ENCODE measurements at regions not wholly inside any gene's neighbourhood (a gene's known extent, or its start where the extent isn't known, plus 50 kb on each side); places are given as distances from the start of the nearest gene placed in this dataset.
"Not testable (repeated sequence)": the region's sequence is repeated elsewhere in the genome, so short reads cannot be mapped to it uniquely, and the experiment has no call there.

DNA sequence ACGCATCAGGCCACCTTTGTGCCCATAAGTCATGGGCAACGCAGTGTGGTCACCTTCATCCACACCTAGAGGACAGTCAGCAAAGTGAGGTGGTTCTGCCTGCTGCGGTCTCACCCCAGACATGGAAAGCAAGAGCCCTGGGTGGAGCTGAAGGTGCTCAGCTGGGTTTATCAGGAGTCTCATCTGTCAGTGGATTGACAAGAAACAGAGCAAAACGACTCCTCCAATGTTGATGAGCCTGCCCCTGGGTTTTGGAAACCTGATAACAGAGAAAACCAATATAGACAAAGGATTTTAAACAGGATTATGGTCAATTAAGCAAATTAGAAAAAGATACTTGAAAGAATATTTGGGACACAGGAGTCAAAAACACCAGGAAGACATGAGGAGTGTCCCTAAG is 229.3 kb upstream of the PRSS58 start:
- no peak for DNase-seq
- Histone ChIP-seq H3K36me3 (no peaks in the 10 kb centered on the region), H3K27ac (no peak overlapping the region), H3K9me3 (replicated peaks) (no peaks in the 10 kb centered on the region), H3K27me3 (0 out of 2 replicates have a peak, but pooled peaks cover 4% of the 10 kb centered on the region), H3K4me3 (no peak overlapping the region), H3K4me1 (no peaks in the 10 kb centered on the region)

DNA sequence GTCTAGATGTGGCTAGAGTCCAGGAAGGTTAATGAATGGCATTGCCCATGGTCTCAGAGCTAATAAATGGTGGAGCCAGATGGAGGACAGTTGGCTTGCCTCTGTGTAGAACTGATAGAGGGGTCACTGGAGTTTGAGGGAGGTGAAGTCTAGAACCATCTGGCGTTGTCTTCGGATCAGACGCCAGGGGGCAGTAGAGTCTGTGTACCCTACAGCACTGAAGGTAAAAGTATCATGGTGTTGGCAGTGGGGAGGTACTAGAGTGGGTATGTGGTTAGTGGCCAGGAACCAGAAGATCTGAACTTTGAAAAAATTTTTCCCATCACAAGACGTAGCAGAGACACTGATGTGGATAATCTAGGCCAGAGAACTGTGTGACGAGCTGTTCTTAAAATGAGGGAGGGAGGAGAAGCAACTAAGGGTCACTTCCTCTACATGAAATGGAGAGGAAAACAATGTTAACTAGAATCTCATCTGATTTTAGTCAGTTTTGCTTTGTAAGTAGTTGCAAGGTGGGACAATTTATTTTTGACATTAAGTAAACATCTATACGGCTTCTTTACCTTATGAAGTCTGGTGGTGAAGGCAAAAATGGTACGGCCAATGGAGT is 227.9 kb upstream of the PRSS58 start:
- no peaks in the 10 kb centered on the region for H3K36me3 ChIP-seq
- DNase-seq: peak in 1 of 2 experiments; percentile 29
- no peak overlapping the region for H3K27ac ChIP-seq
- H3K4me1 ChIP-seq: no peaks in the 10 kb centered on the region
- H3K27me3 ChIP-seq: no peaks in the 10 kb centered on the region
- no peaks in the 10 kb centered on the region for H3K9me3 ChIP-seq (replicated peaks)
- no peak overlapping the region for H3K4me3 ChIP-seq

DNA sequence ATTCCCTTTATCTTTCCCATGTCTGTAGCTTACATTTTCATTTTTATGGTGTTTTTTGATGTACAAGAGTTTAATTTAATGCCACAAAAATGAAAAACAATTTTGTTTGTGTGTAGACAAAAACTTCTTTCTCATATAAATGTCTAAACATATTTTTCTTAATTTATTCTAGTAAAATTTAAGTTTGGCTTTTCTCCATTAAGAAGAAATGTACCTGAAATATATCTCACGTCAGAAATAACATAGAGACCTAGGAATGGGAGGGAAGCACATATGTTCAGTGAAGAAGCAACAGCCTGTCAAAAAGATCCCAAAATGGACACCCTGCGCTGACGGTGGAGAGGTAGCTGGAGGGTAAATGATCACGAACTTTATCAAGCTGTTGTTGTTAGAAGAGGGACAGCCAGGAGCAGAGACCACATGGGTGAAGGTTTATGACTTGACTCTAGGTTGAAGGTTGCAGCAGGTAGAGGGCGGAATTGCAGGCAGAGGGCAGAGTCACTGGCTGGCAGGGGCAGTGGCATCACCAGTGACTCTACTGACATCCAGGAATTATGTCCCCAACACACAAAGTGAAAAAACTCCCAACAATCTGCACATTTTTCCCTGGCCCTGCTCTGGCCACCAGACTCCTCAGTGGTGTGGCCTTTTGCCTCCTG is 225.9 kb upstream of the PRSS58 start:
- DNase-seq: no peak
- H3K27me3 ChIP-seq: 0 out of 2 replicates have a peak, but pooled peaks cover 3% of the 10 kb centered on the region
- H3K27ac ChIP-seq: no peak overlapping the region
- H3K4me1 ChIP-seq: no peaks in the 10 kb centered on the region
- H3K9me3 ChIP-seq (replicated peaks): no peaks in the 10 kb centered on the region
- no peaks in the 10 kb centered on the region for H3K36me3 ChIP-seq
- no peak overlapping the region for H3K4me3 ChIP-seq

DNA sequence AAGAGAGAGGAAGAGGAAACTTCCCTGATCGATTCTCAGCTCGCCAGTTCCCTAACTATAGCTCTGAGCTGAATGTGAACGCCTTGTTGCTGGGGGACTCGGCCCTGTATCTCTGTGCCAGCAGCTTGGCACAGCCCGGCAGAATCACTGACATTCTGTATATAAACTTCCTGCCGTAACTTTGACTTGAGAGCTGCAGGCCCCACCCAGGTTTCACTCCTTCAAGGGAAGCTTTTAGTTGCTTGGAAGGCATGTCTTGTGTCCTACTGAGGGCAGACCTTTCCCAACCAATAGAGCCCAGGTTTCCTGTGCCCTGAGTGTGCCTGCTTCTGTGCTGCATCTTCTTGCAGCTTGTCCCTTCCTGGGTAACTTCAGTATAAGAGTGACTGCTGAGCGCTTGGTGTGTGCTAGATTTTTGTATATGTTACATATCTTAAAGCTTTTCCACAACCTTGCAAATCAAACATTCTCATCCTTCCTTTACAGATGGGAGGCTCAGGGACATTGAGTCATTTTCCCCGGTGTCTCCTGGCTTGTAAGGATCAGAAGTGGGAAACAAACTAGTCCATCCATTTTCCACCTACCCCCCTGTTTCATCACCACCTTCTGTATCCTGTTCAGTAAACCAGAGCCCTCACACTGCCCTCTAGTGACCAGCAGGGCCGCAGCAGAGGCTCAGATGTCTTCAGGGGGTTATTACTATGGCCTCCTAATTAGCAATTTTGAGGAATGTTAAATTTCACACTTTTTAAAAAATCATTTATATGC is 225.2 kb upstream of the PRSS58 start:
- Histone ChIP-seq H3K4me1 (no peaks in the 10 kb centered on the region), H3K9me3 (replicated peaks) (no peaks in the 10 kb centered on the region), H3K36me3 (no peaks in the 10 kb centered on the region), H3K27ac (no peak overlapping the region), H3K4me3 (no peak overlapping the region), H3K27me3 (0 out of 2 replicates have a peak, but pooled peaks cover 3% of the 10 kb centered on the region)
- peak; percentile 37 to 67 for DNase-seq

DNA sequence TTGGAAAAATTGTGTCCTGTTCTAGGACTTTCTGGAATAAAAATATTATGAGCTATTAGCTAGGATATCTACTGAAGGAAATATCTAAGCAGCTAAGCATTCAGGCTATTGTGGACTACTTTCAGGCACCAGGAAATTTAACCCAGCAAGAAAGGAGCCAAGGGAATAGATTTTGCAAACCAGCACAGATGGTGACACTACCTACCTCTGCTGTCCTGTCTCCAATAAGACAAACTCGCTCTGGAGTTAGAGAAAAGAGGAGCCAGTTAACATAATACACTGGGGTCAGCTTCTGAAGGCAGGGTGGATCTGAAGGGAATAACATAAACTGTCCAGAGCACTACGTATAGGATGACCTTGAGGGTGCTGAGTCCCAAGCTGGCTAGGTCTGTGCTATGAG is 223.7 kb upstream of the PRSS58 start:
- no peak overlapping the region for H3K4me3 ChIP-seq
- H3K27ac ChIP-seq: no peak overlapping the region
- no peaks in the 10 kb centered on the region for H3K4me1 ChIP-seq
- 0 out of 2 replicates have a peak, but pooled peaks cover 3% of the 10 kb centered on the region for H3K27me3 ChIP-seq
- DNase-seq: no peak
- H3K9me3 ChIP-seq (replicated peaks): no peaks in the 10 kb centered on the region
- H3K36me3 ChIP-seq: no peaks in the 10 kb centered on the region

DNA sequence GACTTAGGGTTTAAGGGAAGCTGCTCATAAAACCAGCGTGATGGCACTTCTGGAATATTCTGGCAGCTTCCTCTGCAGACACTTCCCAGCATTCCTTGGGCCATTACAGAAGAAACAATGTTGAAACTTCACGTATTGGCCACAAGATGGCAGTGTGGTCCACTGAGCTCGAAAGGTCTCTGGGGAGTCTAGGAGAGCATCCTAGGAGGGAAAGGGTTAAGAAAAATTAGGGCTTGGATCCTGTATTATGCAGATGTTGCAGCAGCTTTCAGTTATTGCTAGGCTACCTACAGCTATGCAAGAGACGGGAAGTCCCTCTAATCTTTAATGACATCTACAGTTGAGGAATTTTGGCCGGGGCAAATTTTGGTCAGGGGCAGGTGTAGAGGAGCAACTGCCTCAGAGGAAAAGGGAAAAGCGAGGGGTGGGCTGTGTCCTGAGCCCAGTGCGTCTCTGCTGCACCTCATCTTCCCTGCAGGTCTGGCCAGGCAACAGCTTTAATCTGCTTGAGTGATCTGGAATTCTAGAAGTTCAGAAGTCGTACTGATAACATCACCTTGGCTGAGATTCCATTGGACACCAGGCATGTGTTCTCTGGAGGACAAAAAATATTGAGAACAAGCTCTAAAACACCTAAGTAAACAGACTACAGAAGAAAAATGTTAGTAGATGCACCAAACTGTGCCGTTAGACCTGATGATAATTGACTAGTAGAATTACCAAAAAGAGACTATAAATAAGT is 220.8 kb upstream of the PRSS58 start:
- DNase-seq: peak in 1 of 2 experiments; percentile 77
- Histone ChIP-seq H3K9me3 (replicated peaks) (no peaks in the 10 kb centered on the region), H3K4me3 (no peak overlapping the region), H3K4me1 (no peaks in the 10 kb centered on the region), H3K36me3 (no peaks in the 10 kb centered on the region), H3K27ac (no peak overlapping the region), H3K27me3 (0 out of 2 replicates have a peak, but pooled peaks cover 3% of the 10 kb centered on the region)

DNA sequence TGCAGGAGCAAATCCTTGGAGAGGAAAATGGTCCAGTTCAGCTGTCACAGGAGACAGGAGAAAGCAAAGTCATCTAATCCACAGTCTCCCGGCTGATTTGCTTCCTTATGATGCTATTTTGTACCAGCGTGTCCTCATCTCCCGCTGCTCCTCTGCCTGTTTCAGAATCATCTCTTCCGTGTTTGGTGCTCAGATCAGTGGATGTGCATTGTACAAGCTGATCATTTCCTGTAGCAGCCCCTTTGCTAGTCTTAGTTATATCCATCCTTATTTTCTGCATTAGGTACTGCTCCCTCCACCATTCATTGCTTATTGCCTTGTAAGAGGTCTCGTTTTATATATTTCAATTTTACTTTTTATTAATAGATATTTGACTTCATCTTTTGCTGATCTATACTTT is 219.9 kb upstream of the PRSS58 start:
- H3K4me1 ChIP-seq; H3K9me3 ChIP-seq (replicated peaks); H3K36me3 ChIP-seq; H3K27me3 ChIP-seq; H3K4me3 ChIP-seq; H3K27ac ChIP-seq; DNase-seq: not testable (repeated sequence)

DNA sequence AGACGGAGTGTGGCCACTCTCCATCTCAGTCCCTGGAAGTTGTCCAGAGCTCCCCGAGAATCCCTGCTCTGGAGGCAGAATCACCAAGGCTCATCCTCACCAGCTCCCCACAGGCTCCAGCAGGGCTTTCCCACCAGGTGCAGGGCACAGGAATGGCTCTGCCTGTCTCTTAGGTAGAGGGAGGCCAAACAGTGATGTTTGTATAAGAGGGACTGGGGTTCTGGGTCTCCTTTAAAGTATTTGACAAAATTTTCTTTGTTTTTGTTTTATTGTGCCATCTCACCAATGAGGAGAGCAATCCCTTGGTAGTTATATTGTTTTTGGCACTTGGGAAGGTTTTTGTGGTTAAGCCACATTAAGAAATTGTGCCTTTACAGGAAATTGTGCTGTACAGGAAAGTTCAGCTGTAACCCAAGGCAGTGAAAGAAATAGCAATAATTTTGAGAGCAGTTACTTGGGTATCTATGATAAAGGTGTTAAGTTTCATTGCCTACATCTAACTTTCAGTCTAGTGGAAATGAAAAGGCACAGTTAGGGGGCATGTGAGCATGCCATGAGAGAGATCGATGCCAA is 219.3 kb upstream of the PRSS58 start:
- Histone ChIP-seq H3K27ac (no peak overlapping the region), H3K9me3 (replicated peaks) (no peaks in the 10 kb centered on the region), H3K36me3 (no peaks in the 10 kb centered on the region), H3K4me1 (no peaks in the 10 kb centered on the region), H3K27me3 (0 out of 2 replicates have a peak, but pooled peaks cover 3% of the 10 kb centered on the region), H3K4me3 (no peak overlapping the region)
- DNase-seq: no peak

DNA sequence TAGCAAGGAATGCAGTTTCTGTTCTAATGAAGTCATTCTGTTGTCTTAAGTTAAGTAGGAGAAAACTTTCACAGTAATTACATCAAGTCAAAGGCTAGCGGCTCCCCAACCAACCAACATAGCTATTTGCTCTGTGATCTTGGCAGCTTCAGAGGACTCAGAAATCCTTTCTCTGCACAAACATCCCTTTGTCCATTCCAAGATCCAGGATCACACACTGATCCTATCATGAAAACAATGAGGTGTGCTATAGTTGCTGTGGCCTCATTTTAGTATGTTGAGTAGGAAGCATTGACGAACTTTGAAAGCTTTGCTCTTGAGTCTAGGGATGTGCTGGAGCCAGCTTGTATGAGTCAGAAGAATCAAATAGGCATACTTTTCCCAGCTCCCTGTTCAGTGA is 218.2 kb upstream of the PRSS58 start:
- Histone ChIP-seq H3K36me3 (no peaks in the 10 kb centered on the region), H3K4me1 (no peaks in the 10 kb centered on the region), H3K4me3 (no peak overlapping the region), H3K27me3 (0 out of 2 replicates have a peak, but pooled peaks cover 3% of the 10 kb centered on the region), H3K9me3 (replicated peaks) (no peaks in the 10 kb centered on the region), H3K27ac (no peak overlapping the region)
- DNase-seq: no peak

DNA sequence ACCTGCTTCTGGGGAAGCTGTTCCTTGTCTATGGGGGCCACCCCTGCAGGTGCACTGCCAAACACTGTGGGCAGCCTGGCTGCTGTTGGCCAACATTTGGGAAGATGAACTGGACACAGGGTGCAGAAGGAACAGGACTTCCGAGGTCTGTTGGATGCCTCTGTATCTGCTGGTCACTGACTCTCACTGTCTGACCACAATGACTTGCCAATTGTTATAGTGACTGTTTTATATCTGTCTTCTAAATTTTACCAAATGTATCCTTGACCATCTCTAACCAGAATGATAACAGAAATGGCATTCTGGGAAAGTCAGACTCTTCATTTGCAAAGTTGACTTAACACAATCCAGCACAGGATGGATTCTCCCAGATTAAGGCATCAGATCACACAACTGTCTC is 214.0 kb upstream of the PRSS58 start:
- Histone ChIP-seq H3K36me3 (no peaks in the 10 kb centered on the region), H3K27ac (no peak overlapping the region), H3K9me3 (replicated peaks) (no peaks in the 10 kb centered on the region), H3K4me3 (no peak overlapping the region), H3K4me1 (no peaks in the 10 kb centered on the region), H3K27me3 (no peaks in the 10 kb centered on the region)
- DNase-seq: no peak

DNA sequence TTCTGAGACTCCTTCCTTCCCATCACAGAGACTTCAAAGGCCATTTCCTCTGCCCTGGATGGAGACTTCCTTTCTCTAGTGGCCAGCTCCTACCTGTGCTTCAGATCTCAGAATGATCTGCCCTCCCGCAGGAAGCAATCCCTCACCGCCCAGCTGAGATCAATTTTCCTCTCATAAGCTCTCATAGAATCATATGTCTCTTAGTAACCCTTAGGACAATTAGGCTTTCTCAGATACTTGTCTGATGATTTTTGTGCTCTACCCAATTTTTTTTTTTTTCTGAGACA is 212.6 kb upstream of the PRSS58 start:
- Histone ChIP-seq H3K4me3 (no peak overlapping the region), H3K9me3 (replicated peaks) (no peaks in the 10 kb centered on the region), H3K36me3 (no peaks in the 10 kb centered on the region), H3K27me3 (0 out of 2 replicates have a peak, but pooled peaks cover 4% of the 10 kb centered on the region), H3K4me1 (no peaks in the 10 kb centered on the region), H3K27ac (no peak overlapping the region)
- no peak for DNase-seq

DNA sequence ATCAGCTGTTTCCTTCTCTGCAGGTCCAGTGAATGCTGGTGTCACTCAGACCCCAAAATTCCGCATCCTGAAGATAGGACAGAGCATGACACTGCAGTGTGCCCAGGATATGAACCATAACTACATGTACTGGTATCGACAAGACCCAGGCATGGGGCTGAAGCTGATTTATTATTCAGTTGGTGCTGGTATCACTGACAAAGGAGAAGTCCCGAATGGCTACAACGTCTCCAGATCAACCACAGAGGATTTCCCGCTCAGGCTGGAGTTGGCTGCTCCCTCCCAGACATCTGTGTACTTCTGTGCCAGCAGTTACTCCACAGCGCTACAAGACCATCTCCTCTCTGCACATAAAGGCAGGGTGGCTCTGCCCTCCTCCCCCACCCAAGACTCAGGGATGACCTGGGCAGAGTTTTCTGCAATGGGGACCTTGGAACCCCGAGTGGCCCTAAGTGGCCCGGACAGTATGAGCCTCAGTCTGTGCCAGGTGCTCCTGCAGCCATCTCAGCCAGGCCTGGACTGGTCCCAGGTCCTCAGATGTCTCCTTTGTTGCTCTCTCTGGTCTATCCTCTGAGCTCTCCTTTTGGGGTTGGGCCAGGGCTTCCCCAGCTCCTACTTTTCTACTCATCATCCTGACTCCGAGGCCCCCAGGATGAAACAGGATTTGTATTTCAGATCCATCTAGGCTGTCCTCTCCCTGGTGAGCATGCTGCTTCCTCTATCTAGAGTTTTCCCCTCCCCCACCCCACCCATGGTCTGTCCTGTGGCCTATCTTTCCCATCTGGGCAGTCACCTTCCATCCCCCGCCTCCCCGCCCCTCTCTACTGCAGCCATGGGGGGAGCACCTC is 212.1 kb upstream of the PRSS58 start:
- H3K27me3 ChIP-seq: 0 out of 2 replicates have a peak, but pooled peaks cover 4% of the 10 kb centered on the region

DNA sequence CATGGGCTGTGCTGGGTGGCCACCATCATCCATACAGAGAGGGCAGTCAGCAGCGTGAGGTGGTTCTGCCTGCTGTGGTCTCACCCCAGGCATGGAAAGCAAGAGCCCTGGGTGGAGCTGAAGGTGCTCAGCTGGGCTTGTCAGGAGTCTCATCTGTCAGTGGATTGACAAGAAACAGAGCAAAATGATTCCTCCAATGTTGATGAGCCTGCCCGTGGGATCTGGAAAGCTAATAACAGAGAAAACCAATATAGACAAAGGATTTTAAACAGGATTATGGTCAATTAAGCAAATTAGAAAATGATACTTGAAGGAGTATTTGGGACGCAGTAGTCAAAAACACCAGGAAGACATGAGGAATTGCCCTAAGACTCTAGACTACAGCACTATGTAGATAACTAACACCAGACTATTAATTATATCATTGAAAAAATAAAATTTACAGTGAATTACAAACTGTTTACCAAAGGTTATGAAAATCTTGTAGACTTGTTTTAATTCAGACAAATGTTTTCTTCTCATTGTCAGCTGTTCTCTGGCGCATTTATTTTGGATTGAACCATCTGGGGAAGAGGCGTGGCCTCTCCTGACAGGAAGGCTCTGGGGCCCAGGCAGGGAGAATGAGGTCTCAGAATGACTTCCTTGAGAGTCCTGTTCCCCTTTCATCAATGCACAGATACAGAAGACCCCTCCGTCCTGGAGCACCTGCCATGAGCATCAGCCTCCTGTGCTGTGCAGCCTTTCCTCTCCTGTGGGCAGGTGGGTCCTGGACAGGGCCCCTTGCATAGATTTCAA is 211.2 kb upstream of the PRSS58 start:
- H3K9me3 ChIP-seq (replicated peaks): no peaks in the 10 kb centered on the region
- H3K4me1 ChIP-seq: no peaks in the 10 kb centered on the region
- no peak overlapping the region for H3K27ac ChIP-seq
- H3K4me3 ChIP-seq: no peak overlapping the region
- H3K27me3 ChIP-seq: 0 out of 2 replicates have a peak, but pooled peaks cover 4% of the 10 kb centered on the region
- no peak for DNase-seq
- H3K36me3 ChIP-seq: no peaks in the 10 kb centered on the region

More for the DNA sequence above, 212.1 kb upstream of the PRSS58 start:
- H3K9me3 ChIP-seq (replicated peaks): no peaks in the 10 kb centered on the region
- H3K4me3 ChIP-seq: no peak overlapping the region
- no peaks in the 10 kb centered on the region for H3K36me3 ChIP-seq
- DNase-seq: no peak
- no peaks in the 10 kb centered on the region for H3K4me1 ChIP-seq
- no peak overlapping the region for H3K27ac ChIP-seq

All from SJCRH30 (cell line).